ENCODE measurements at regions not wholly inside any gene's neighbourhood (a gene's known extent, or its start where the extent isn't known, plus 50 kb on each side); places are given as distances from the start of the nearest gene placed in this dataset.

GRCh38 chr15:87225436-87225835, 1031.1 kb downstream of the NTRK3 start:
- no peak for TF ChIP-seq CTCF (IDR thresholded peaks at IDR 0.05; ENCODE audit: insufficient read depth, low read depth, low read length, missing control alignments)
- H3K4me3 ChIP-seq (ENCODE audit: low read length), result no peak overlapping the region
- no peak for DNase-seq (ENCODE audit: low read depth)

- TF ChIP-seq CTCF (IDR thresholded peaks at IDR 0.05; ENCODE audit: insufficient read depth, low read depth, low read length, missing control alignments), result no peak
- DNase-seq (ENCODE audit: low read depth), result peak; percentile 9
- H3K4me3 ChIP-seq (ENCODE audit: low read length), result no peak overlapping the region
These were observed 1032.1 kb downstream of the NTRK3 start for GRCh38 chr15:87224404-87224803.

- no peak overlapping the region for H3K4me3 ChIP-seq (ENCODE audit: low read length)
- peak; percentile 88 for DNase-seq (ENCODE audit: low read depth)
- TF ChIP-seq CTCF (IDR thresholded peaks at IDR 0.05; ENCODE audit: insufficient read depth, low read depth, low read length, missing control alignments), result no peak
These were observed 1036.6 kb downstream of the NTRK3 start for GRCh38 chr15:87219650-87220615.

- DNase-seq (ENCODE audit: low read depth), result no peak
These were observed 1041.4 kb downstream of the NTRK3 start for GRCh38 chr15:87215100-87215499.

DNA sequence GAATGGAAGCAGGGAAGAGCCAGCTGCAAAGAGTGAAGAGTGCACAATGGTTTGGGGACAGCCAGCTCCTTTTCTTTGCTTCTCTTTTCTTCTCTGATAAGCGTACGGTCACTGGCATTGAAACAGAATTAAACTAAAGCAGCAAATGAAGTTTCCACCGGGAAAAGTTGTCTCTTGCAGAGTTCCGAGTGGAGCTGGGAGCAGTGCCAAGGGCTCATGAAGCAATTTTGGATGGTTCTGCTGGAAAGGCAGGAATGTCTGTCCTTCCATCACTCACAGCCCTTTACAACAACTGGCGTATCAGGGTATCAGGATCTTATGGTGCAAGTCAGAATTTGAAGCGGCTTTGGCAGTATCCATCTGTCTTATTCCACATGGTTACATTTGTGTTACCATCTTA, 1042.9 kb downstream of the NTRK3 start:
- DNase-seq (ENCODE audit: low read depth), result no peak
- H3K4me3 ChIP-seq (ENCODE audit: low read length), result no peak overlapping the region
- TF ChIP-seq CTCF (IDR thresholded peaks at IDR 0.05; ENCODE audit: insufficient read depth, low read depth, low read length, missing control alignments), result no peak

More at GRCh38 chr15:87215100-87215499, 1041.4 kb downstream of the NTRK3 start:
- H3K4me3 ChIP-seq (ENCODE audit: low read length), result no peak overlapping the region
- no peak for TF ChIP-seq CTCF (IDR thresholded peaks at IDR 0.05; ENCODE audit: insufficient read depth, low read depth, low read length, missing control alignments)

DNA sequence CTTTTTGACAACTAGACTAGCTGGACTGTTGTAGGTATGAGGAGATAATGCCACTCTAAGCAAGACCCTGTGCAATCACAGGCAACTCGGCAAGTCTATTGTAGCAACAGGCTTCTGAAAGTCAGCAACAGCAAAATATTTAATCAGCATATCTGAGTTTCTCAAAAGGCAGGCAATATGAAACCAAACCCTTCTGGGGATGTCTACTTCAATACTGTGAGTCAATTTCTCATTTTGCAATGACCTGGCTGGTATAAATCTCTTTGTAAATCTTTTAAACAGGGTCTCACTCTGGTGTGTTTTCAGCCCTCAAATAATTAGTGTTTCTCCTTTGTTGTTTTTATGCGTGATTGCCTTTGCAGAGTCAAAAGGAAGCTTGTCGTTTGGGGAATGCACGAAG, 1044.5 kb downstream of the NTRK3 start:
- DNase-seq (ENCODE audit: low read depth), result peak; percentile 67
- no peak overlapping the region for H3K4me3 ChIP-seq (ENCODE audit: low read length)
- no peak for TF ChIP-seq CTCF (IDR thresholded peaks at IDR 0.05; ENCODE audit: insufficient read depth, low read depth, low read length, missing control alignments)

All from epithelial cell of esophagus (primary cell).